Endodermal cell (in vitro differentiated cells): ENCODE measurements at regions not wholly inside any gene's neighbourhood (a gene's known extent, or its start where the extent isn't known, plus 50 kb on each side); places are given as distances from the start of the nearest gene placed in this dataset.

Experiments used
- DNase-seq: peaks from one replicate; pipeline ENCODE4 v3.0.0-alpha.2; 2017
- H3K27ac ChIP-seq: 2 replicates; pipeline ENCODE4 v1.5.1; 2013; ENCODE audit warnings: mild to moderate bottlenecking, low read depth, low read length, moderate library complexity
- H3K27me3 ChIP-seq: 2 replicates; pipeline ENCODE4 v1.6.1; 2013; ENCODE audit warnings: mild to moderate bottlenecking, low read length, moderate library complexity; ENCODE audit not compliant: insufficient read depth, control insufficient read depth, poor library complexity, severe bottlenecking
- H3K36me3 ChIP-seq: 2 replicates; pipeline ENCODE4 v1.7.0; 2013; ENCODE audit warnings: mild to moderate bottlenecking, low read length, moderate library complexity; ENCODE audit not compliant: control insufficient read depth, insufficient read depth
- H3K4me1 ChIP-seq: one replicate; pipeline ENCODE4 v1.7.0; 2013; ENCODE audit warnings: low read length; ENCODE audit not compliant: control insufficient read depth, insufficient read depth
- H3K4me3 ChIP-seq: 2 replicates; pipeline ENCODE4 v1.5.1; 2013; ENCODE audit warnings: mild to moderate bottlenecking, low read length, moderate library complexity
- H3K9ac ChIP-seq: 2 replicates; pipeline ENCODE4 v1.6.1; 2013; ENCODE audit warnings: mild to moderate bottlenecking, low read length, moderate library complexity; ENCODE audit not compliant: poor library complexity, severe bottlenecking; ENCODE audit errors: extremely low read depth
- H3K9me3 ChIP-seq: 2 replicates; pipeline ENCODE4 v1.6.1; 2013; ENCODE audit warnings: mild to moderate bottlenecking, low read length, moderate library complexity; ENCODE audit not compliant: control insufficient read depth
- H3K27ac Mint-ChIP-seq: 2 replicates; pipeline ENCODE4 v1.8.0; 2020; ENCODE audit warnings: mixed read lengths
- H3K27me3 Mint-ChIP-seq: 2 replicates; pipeline ENCODE4 v1.8.0; 2021; ENCODE audit warnings: mild to moderate bottlenecking, mixed read lengths; ENCODE audit not compliant: insufficient read depth
- H3K36me3 Mint-ChIP-seq: 2 replicates; pipeline ENCODE4 v1.8.0; 2020; ENCODE audit warnings: low read depth, mixed read lengths
- H3K4me1 Mint-ChIP-seq: 2 replicates; pipeline ENCODE4 v1.8.0; 2020; ENCODE audit warnings: mixed read lengths
- H3K4me3 Mint-ChIP-seq: 2 replicates; pipeline ENCODE4 v1.8.0; 2020; ENCODE audit warnings: mild to moderate bottlenecking, moderate library complexity, mixed read lengths
- H3K9me3 Mint-ChIP-seq: 2 replicates; pipeline ENCODE4 v1.8.0; 2020; ENCODE audit warnings: mild to moderate bottlenecking, mixed read lengths
- WGBS, 2 experiments: methylation state at CpG; one replicate each; pipeline versions ENCODE4 v1.1.5 to v1.1.7; 2013; ENCODE audit warnings: missing lambda C conversion rate in 2 of 2, mixed read lengths in 1 of 2; ENCODE audit not compliant: insufficient coverage in 1 of 2, insufficient read length in 1 of 2; 5-methylcytosine and 5-hydroxymethylcytosine counted together
- TF ChIP-seq, protein P1 (sequence below): fragments of 200-600 bp; sonication (generic); conservative IDR thresholded peaks from 2 replicates; pipeline ENCODE4 v1.5.0; 2021; ENCODE audit warnings: antibody characterized with exemption, mild to moderate bottlenecking

DNA sequence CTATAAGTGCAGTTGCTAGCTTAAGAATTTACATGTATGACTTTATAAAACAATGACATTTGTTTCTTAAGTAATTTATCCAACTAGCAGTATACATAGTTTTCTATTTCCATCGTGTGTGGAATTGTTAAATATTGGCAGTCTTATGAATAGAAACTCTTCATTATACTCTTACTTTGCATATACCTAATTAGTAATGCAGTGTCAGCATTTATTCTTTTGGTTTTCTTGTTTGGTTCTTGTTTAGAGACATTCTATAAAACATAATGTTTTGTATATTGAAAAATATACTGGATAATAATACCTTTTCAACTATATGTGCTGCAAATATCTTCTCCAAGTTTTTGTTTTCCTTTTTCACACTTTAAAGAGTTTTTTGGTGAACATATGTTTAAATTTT, 760.2 kb downstream of the VGLL3 start:
- H3K36me3 ChIP-seq = no peaks in the 10 kb centered on the region
- H3K9ac ChIP-seq = no peak overlapping the region
- H3K9me3 Mint-ChIP-seq = no peaks in the 10 kb centered on the region
- no peak for DNase-seq
- peaks cover 9% of the 10 kb centered on the region for H3K4me1 Mint-ChIP-seq
- H3K27me3 ChIP-seq = no peaks in the 10 kb centered on the region
- no peaks in the 10 kb centered on the region for H3K9me3 ChIP-seq
- H3K36me3 Mint-ChIP-seq = no peaks in the 10 kb centered on the region
- no CpG with 5 or more reads among the region's 1 CpG for WGBS, 2 experiments
- H3K27ac ChIP-seq = no peak overlapping the region
- no peak overlapping the region for H3K27ac Mint-ChIP-seq
- no peak overlapping the region for H3K4me3 ChIP-seq
- TF ChIP-seq, protein P1, sequence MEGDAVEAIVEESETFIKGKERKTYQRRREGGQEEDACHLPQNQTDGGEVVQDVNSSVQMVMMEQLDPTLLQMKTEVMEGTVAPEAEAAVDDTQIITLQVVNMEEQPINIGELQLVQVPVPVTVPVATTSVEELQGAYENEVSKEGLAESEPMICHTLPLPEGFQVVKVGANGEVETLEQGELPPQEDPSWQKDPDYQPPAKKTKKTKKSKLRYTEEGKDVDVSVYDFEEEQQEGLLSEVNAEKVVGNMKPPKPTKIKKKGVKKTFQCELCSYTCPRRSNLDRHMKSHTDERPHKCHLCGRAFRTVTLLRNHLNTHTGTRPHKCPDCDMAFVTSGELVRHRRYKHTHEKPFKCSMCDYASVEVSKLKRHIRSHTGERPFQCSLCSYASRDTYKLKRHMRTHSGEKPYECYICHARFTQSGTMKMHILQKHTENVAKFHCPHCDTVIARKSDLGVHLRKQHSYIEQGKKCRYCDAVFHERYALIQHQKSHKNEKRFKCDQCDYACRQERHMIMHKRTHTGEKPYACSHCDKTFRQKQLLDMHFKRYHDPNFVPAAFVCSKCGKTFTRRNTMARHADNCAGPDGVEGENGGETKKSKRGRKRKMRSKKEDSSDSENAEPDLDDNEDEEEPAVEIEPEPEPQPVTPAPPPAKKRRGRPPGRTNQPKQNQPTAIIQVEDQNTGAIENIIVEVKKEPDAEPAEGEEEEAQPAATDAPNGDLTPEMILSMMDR = no peak
- no peaks in the 10 kb centered on the region for H3K27me3 Mint-ChIP-seq
- no peaks in the 10 kb centered on the region for H3K4me1 ChIP-seq
- H3K4me3 Mint-ChIP-seq = no peak overlapping the region

DNA sequence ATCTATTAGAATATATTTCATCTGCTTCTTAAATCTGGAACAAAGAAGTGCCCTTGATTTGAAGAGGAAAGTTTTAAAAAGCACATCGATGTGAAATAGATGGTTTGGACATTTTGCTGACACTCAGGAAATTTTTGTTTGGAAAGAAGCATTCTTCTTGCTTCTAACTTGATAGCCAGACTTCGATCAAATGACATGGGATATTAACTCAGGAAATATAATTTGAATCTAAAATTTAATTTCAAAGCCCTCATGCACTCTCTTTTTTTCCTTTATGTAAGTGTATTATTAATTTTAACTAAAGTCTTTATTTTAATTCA, 761.2 kb downstream of the VGLL3 start:
- 86% methylated on average over 2 of the region's 2 CpGs; no CpG with 5 or more reads in 1 of the 2 experiments for WGBS, 2 experiments

GRCh38 chr3:86229086-86229774, 761.7 kb downstream of the VGLL3 start:
- TF ChIP-seq, protein P1 = no peak
- H3K9me3 Mint-ChIP-seq = no peaks in the 10 kb centered on the region
- H3K27ac Mint-ChIP-seq = no peak overlapping the region
- H3K27me3 Mint-ChIP-seq = no peaks in the 10 kb centered on the region
- H3K9ac ChIP-seq = no peak overlapping the region
- H3K27ac ChIP-seq = no peak overlapping the region
- no peak for DNase-seq
- no peaks in the 10 kb centered on the region for H3K36me3 ChIP-seq
- H3K4me3 Mint-ChIP-seq = no peak overlapping the region
- H3K4me1 Mint-ChIP-seq = no peaks in the 10 kb centered on the region
- 94 to 98% methylated on average over 2 to 4 of the region's 4 CpGs for WGBS, 2 experiments
- no peaks in the 10 kb centered on the region for H3K9me3 ChIP-seq
- no peak overlapping the region for H3K4me3 ChIP-seq
- H3K36me3 Mint-ChIP-seq = no peaks in the 10 kb centered on the region
- no peaks in the 10 kb centered on the region for H3K4me1 ChIP-seq
- H3K27me3 ChIP-seq = no peaks in the 10 kb centered on the region

More for the DNA sequence above, 761.2 kb downstream of the VGLL3 start:
- Histone ChIP-seq H3K27ac (no peak overlapping the region), H3K9ac (no peak overlapping the region), H3K4me1 (no peaks in the 10 kb centered on the region), H3K36me3 (no peaks in the 10 kb centered on the region), H3K9me3 (no peaks in the 10 kb centered on the region), H3K27me3 (no peaks in the 10 kb centered on the region), H3K4me3 (no peak overlapping the region)
- TF ChIP-seq, protein P1 = no peak
- Mint-ChIP-seq H3K27ac (no peak overlapping the region), H3K4me3 (no peak overlapping the region), H3K9me3 (no peaks in the 10 kb centered on the region), H3K36me3 (no peaks in the 10 kb centered on the region), H3K4me1 (peaks cover 2% of the 10 kb centered on the region), H3K27me3 (no peaks in the 10 kb centered on the region)
- DNase-seq = no peak
